ENCODE measurements at regions not wholly inside any gene's neighbourhood (a gene's known extent, or its start where the extent isn't known, plus 50 kb on each side); places are given as distances from the start of the nearest gene placed in this dataset.
A peak's percentile ranks its signal among the peaks of the same experiment; 100 is the strongest.
"Not testable (repeated sequence)": the region's sequence is repeated elsewhere in the genome, so short reads cannot be mapped to it uniquely, and the experiment has no call there.

- DNase-seq (ENCODE audit: low spot score): no peak
Measured at GRCh38 chr7:152543799-152544198, 108.0 kb upstream of the KMT2C start.

GRCh38 chr7:152541892-152542291 lies 106.1 kb upstream of the KMT2C start:
- DNase-seq (ENCODE audit: low spot score): no peak

GRCh38 chr7:152539190-152539495 lies 103.3 kb upstream of the KMT2C start:
- not testable (repeated sequence) for DNase-seq (ENCODE audit: low spot score)

GRCh38 chr7:152538346-152539189 lies 102.8 kb upstream of the KMT2C start:
- not testable (repeated sequence) for DNase-seq (ENCODE audit: low spot score)

- DNase-seq (ENCODE audit: low spot score): no peak
Measured at GRCh38 chr7:152537639-152538038, 101.8 kb upstream of the KMT2C start.

GRCh38 chr7:152528612-152529011 lies 92.8 kb upstream of the KMT2C start:
- DNase-seq (ENCODE audit: low spot score): no peak

- DNase-seq (ENCODE audit: low spot score): no peak
Measured at GRCh38 chr7:152527610-152528032, 91.8 kb upstream of the KMT2C start.

GRCh38 chr7:152523916-152524315 lies 88.1 kb upstream of the KMT2C start:
- DNase-seq (ENCODE audit: low spot score): no peak

GRCh38 chr7:152522571-152523067 lies 86.8 kb upstream of the KMT2C start:
- no peak for DNase-seq (ENCODE audit: low spot score)

- DNase-seq (ENCODE audit: low spot score): no peak
Measured at GRCh38 chr7:152521420-152522337, 85.9 kb upstream of the KMT2C start.

- DNase-seq (ENCODE audit: low spot score): no peak
Measured at GRCh38 chr7:152520861-152521302, 85.1 kb upstream of the KMT2C start.

GRCh38 chr7:152519290-152519689 lies 83.5 kb upstream of the KMT2C start:
- DNase-seq (ENCODE audit: low spot score): no peak

- no peak for DNase-seq (ENCODE audit: low spot score)
Measured at GRCh38 chr7:152516216-152516615, 80.4 kb upstream of the KMT2C start.

GRCh38 chr7:152515266-152515950 lies 79.6 kb upstream of the KMT2C start:
- not testable (repeated sequence) for DNase-seq (ENCODE audit: low spot score)

GRCh38 chr7:152514771-152515105 lies 78.9 kb upstream of the KMT2C start:
- no peak for DNase-seq (ENCODE audit: low spot score)

GRCh38 chr7:152513861-152514770 lies 78.3 kb upstream of the KMT2C start:
- DNase-seq (ENCODE audit: low spot score): no peak

GRCh38 chr7:152512706-152513105 lies 76.9 kb upstream of the KMT2C start:
- DNase-seq (ENCODE audit: low spot score): peak; percentile 56

- DNase-seq (ENCODE audit: low spot score): no peak
Measured at GRCh38 chr7:152511736-152512135, 75.9 kb upstream of the KMT2C start.

GRCh38 chr7:152508701-152509100 lies 72.9 kb upstream of the KMT2C start:
- DNase-seq (ENCODE audit: low spot score): no peak

GRCh38 chr7:152505606-152506005 lies 69.8 kb upstream of the KMT2C start:
- no peak for DNase-seq (ENCODE audit: low spot score)

- no peak for DNase-seq (ENCODE audit: low spot score)
Measured at GRCh38 chr7:152504816-152505215, 69.0 kb upstream of the KMT2C start.

All from CD4-positive, alpha-beta T cell treated with Interleukin-2 at 100 ng/mL for 4 hours (primary cell).